ENCODE measurements at regions not wholly inside any gene's neighbourhood (a gene's known extent, or its start where the extent isn't known, plus 50 kb on each side); places are given as distances from the start of the nearest gene placed in this dataset.
"Not testable (repeated sequence)": the region's sequence is repeated elsewhere in the genome, so short reads cannot be mapped to it uniquely, and the experiment has no call there.

- H3K4me1 Mint-ChIP-seq (ENCODE audit: low read depth): peaks cover 11% of the 10 kb centered on the region
- H3K27me3 Mint-ChIP-seq (ENCODE audit: low read depth): peaks cover 26% of the 10 kb centered on the region
- intact Hi-C loops (cut with micrococcal nuclease): no loop called here
- H3K9me3 Mint-ChIP-seq: no peaks in the 10 kb centered on the region
- no peak overlapping the region for H3K4me3 Mint-ChIP-seq
- H3K36me3 Mint-ChIP-seq (ENCODE audit: low read depth): no peaks in the 10 kb centered on the region
- no peak overlapping the region for H3K27ac Mint-ChIP-seq
- CTCF ChIA-PET: no interaction called here
- DNase-seq: no peak
Measured at GRCh38 chr10:30219971-30220751, 128.9 kb downstream of the MTPAP start.

GRCh38 chr10:30216821-30217220, 132.3 kb downstream of the MTPAP start:
- Mint-ChIP-seq H3K4me1 (ENCODE audit: low read depth) (peaks cover 11% of the 10 kb centered on the region), H3K9me3 (no peaks in the 10 kb centered on the region), H3K27me3 (ENCODE audit: low read depth) (peaks cover 19% of the 10 kb centered on the region), H3K36me3 (ENCODE audit: low read depth) (no peaks in the 10 kb centered on the region), H3K4me3 (no peak overlapping the region), H3K27ac (no peak overlapping the region)
- intact Hi-C loops (cut with micrococcal nuclease): no loop called here
- DNase-seq: no peak
- CTCF ChIA-PET: interaction anchor here (0.6 kb wide), 1 partner anchor 768 kb away, joined by 3 read pairs; no protein-coding TSS in a partner anchor

GRCh38 chr10:30215623-30216022, 133.5 kb downstream of the MTPAP start:
- intact Hi-C loops (cut with micrococcal nuclease): no loop called here
- H3K4me1 Mint-ChIP-seq (ENCODE audit: low read depth): peaks cover 11% of the 10 kb centered on the region
- no peak for DNase-seq
- H3K4me3 Mint-ChIP-seq: no peak overlapping the region
- CTCF ChIA-PET: no interaction called here
- H3K27ac Mint-ChIP-seq: no peak overlapping the region
- no peaks in the 10 kb centered on the region for H3K9me3 Mint-ChIP-seq
- H3K36me3 Mint-ChIP-seq (ENCODE audit: low read depth): no peaks in the 10 kb centered on the region
- H3K27me3 Mint-ChIP-seq (ENCODE audit: low read depth): peaks cover 12% of the 10 kb centered on the region

DNA sequence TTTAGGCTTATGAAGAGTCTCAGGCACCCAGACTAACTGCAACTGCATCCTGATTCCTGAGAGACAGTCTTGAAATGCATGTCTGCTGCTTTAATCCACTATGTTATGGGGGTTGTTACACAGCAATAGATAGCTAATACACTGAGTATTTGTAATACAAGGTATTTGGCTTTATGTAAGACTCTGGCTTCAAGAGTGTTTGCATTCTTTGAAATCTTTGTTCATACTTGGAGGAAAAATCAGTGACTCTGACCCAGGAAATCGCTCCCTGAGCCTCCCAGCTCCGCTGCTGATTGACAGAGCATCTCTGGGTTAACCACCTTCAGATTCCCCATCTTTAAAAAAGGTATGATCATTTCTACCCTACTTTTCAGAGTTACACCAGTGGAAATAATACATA, 133.9 kb downstream of the MTPAP start:
- CTCF ChIA-PET: no interaction called here
- Mint-ChIP-seq H3K4me3 (no peak overlapping the region), H3K36me3 (ENCODE audit: low read depth) (no peaks in the 10 kb centered on the region), H3K4me1 (ENCODE audit: low read depth) (peaks cover 6% of the 10 kb centered on the region), H3K27ac (no peak overlapping the region), H3K27me3 (ENCODE audit: low read depth) (peaks cover 8% of the 10 kb centered on the region), H3K9me3 (no peaks in the 10 kb centered on the region)
- no peak for DNase-seq
- intact Hi-C loops (cut with micrococcal nuclease): no loop called here

GRCh38 chr10:30210296-30210695, 138.8 kb downstream of the MTPAP start:
- H3K4me3 Mint-ChIP-seq: no peak overlapping the region
- no peaks in the 10 kb centered on the region for H3K9me3 Mint-ChIP-seq
- H3K36me3 Mint-ChIP-seq (ENCODE audit: low read depth): no peaks in the 10 kb centered on the region
- H3K27me3 Mint-ChIP-seq (ENCODE audit: low read depth): no peaks in the 10 kb centered on the region
- no peak overlapping the region for H3K27ac Mint-ChIP-seq
- intact Hi-C loops (cut with micrococcal nuclease): no loop called here
- H3K4me1 Mint-ChIP-seq (ENCODE audit: low read depth): no peaks in the 10 kb centered on the region
- CTCF ChIA-PET: interaction anchor here (1.0 kb wide), 1 partner anchor 11 kb away, joined by 3 read pairs; no protein-coding TSS in a partner anchor
- no peak for DNase-seq

DNA sequence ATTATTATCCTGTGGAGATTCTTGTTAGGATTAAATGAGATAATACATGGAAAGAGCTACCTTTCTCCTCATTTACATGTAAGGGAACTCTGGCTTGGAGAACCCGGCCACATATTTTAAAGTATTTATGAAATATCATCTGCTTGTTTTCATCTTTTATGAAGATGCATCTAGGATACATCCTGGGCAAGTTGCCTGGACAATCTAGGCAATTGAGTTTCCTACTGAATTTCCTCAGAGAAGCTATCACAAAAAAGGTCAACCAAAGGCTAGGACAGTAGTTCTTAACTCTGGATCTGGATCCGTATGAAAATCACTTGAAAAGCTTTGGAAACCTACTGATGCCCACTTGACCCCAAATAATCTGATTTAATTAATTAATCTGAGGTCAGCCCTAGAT, 140.7 kb downstream of the MTPAP start:
- CTCF ChIA-PET: interaction anchor here (0.8 kb wide), 1 partner anchor 33 kb away, joined by 3 read pairs; no protein-coding TSS in a partner anchor

GRCh38 chr10:30207485-30208052, 141.5 kb downstream of the MTPAP start:
- H3K4me1 Mint-ChIP-seq (ENCODE audit: low read depth): no peaks in the 10 kb centered on the region
- H3K36me3 Mint-ChIP-seq (ENCODE audit: low read depth): no peaks in the 10 kb centered on the region
- intact Hi-C loops (cut with micrococcal nuclease): no loop called here
- H3K27ac Mint-ChIP-seq: no peak overlapping the region
- CTCF ChIA-PET: no interaction called here
- peaks cover 5% of the 10 kb centered on the region for H3K9me3 Mint-ChIP-seq
- DNase-seq: no peak
- H3K4me3 Mint-ChIP-seq: no peak overlapping the region
- H3K27me3 Mint-ChIP-seq (ENCODE audit: low read depth): no peaks in the 10 kb centered on the region

More for the DNA sequence above, 140.7 kb downstream of the MTPAP start:
- Mint-ChIP-seq H3K4me3 (no peak overlapping the region), H3K36me3 (ENCODE audit: low read depth) (no peaks in the 10 kb centered on the region), H3K27ac (no peak overlapping the region), H3K9me3 (peaks cover 5% of the 10 kb centered on the region), H3K27me3 (ENCODE audit: low read depth) (no peaks in the 10 kb centered on the region), H3K4me1 (ENCODE audit: low read depth) (no peaks in the 10 kb centered on the region)
- no peak for DNase-seq
- intact Hi-C loops (cut with micrococcal nuclease): no loop called here

DNA sequence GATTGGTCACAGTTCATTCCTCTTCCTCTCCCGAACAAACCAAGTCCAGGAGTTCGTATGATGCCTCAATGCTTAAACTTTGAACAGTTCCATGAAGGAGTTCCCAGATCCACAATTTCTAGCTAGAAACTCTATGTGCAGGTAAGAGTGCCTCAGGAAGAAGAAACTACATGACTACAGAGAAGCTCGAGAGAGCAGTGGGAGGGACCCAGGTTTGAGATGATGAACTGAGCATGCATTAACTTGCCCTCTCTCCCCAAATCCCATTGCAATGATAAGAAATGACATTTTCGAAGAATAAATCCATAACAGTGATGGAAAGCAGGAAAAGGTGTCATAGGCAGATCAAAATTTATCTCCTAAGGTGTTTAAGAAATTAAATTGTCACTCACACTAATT, 140.6 kb upstream of the JCAD start:
- CTCF ChIA-PET: no interaction called here
- Mint-ChIP-seq H3K4me3 (no peak overlapping the region), H3K27ac (no peak overlapping the region), H3K4me1 (ENCODE audit: low read depth) (no peaks in the 10 kb centered on the region), H3K27me3 (ENCODE audit: low read depth) (peaks cover 12% of the 10 kb centered on the region), H3K9me3 (peaks cover 5% of the 10 kb centered on the region), H3K36me3 (ENCODE audit: low read depth) (no peaks in the 10 kb centered on the region)
- intact Hi-C loops (cut with micrococcal nuclease): no loop called here
- DNase-seq: no peak

- H3K36me3 Mint-ChIP-seq (ENCODE audit: low read depth): no peaks in the 10 kb centered on the region
- H3K27me3 Mint-ChIP-seq (ENCODE audit: low read depth): peaks cover 12% of the 10 kb centered on the region
- no peak overlapping the region for H3K27ac Mint-ChIP-seq
- intact Hi-C loops (cut with micrococcal nuclease): no loop called here
- CTCF ChIA-PET: interaction anchor here (0.6 kb wide), 2 partner anchors 66 to 198 kb away, joined by 3 read pairs; no protein-coding TSS in a partner anchor
- H3K4me1 Mint-ChIP-seq (ENCODE audit: low read depth): no peaks in the 10 kb centered on the region
- H3K9me3 Mint-ChIP-seq: peaks cover 5% of the 10 kb centered on the region
- no peak overlapping the region for H3K4me3 Mint-ChIP-seq
- DNase-seq: no peak
Measured at GRCh38 chr10:30199376-30200016, 140.1 kb upstream of the JCAD start.

- Mint-ChIP-seq H3K4me1 (ENCODE audit: low read depth) (no peaks in the 10 kb centered on the region), H3K27me3 (ENCODE audit: low read depth) (peaks cover 12% of the 10 kb centered on the region), H3K4me3 (no peak overlapping the region), H3K9me3 (peaks cover 2% of the 10 kb centered on the region), H3K36me3 (ENCODE audit: low read depth) (no peaks in the 10 kb centered on the region), H3K27ac (no peak overlapping the region)
- DNase-seq: no peak
- intact Hi-C loops (cut with micrococcal nuclease): no loop called here
- CTCF ChIA-PET: no interaction called here
Measured at GRCh38 chr10:30197186-30197585, 137.8 kb upstream of the JCAD start.

DNA sequence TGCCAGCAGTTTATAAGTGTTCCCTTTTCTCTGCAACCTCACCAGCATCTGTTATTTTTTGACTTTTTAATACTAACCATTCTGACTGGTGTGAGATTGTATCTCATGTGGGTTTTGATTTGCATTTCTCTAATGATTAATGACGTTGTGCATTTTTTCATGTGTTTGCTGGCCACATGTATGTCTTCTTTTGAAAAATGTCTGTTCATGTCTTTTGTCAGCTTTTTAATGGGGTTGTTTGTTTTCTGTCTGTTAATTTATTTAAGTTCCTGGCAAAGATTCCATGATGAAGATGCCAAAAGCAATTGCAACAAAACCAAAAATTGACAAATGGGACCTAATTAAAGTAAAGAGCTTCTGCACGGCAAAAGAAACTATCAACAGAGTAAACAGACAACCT, 137.2 kb upstream of the JCAD start:
- H3K4me3 Mint-ChIP-seq; H3K4me1 Mint-ChIP-seq (ENCODE audit: low read depth); H3K27ac Mint-ChIP-seq; DNase-seq; CTCF ChIA-PET; H3K36me3 Mint-ChIP-seq (ENCODE audit: low read depth); H3K9me3 Mint-ChIP-seq; intact Hi-C loops (cut with micrococcal nuclease): not testable (repeated sequence)
- H3K27me3 Mint-ChIP-seq (ENCODE audit: low read depth): peaks cover 12% of the 10 kb centered on the region

GRCh38 chr10:30192846-30193608, 133.6 kb upstream of the JCAD start:
- Mint-ChIP-seq H3K36me3 (ENCODE audit: low read depth) (no peaks in the 10 kb centered on the region), H3K27me3 (ENCODE audit: low read depth) (peaks cover 4% of the 10 kb centered on the region), H3K4me3 (no peak overlapping the region), H3K27ac (no peak overlapping the region), H3K4me1 (ENCODE audit: low read depth) (no peaks in the 10 kb centered on the region), H3K9me3 (peaks cover 2% of the 10 kb centered on the region)
- no peak for DNase-seq
- intact Hi-C loops (cut with micrococcal nuclease): no loop called here
- CTCF ChIA-PET: interaction anchor here (0.6 kb wide), 1 partner anchor 145 kb away, joined by 3 read pairs; no protein-coding TSS in a partner anchor

Measured in activated naive CD4-positive, alpha-beta T cell treated with anti-CD3 and anti-CD28 coated beads for 36 hours (primary cell).